ENCODE measurements at regions not wholly inside any gene's neighbourhood (a gene's known extent, or its start where the extent isn't known, plus 50 kb on each side); places are given as distances from the start of the nearest gene placed in this dataset.

DNA sequence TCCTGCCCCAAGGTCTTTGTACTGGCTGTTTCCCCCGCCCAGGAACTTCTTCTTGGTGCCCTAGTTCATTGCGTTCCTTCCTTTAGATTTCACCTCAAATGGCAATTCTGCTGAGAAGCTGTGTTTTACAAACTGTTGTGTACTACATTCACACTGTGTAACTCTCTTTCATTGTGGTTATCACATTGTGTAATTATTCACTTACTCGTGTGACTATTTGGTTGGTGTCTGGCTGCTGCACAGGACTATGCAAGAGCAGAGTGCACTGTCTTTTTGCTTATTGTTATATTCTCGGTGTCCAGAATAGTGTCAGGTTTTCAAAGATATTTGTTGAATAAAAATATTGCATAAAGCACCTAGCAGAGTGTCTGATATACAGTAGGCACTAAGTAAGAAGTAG lies 177.2 kb upstream of the PRICKLE1 start:
- no peak overlapping the region for H3K9ac ChIP-seq (ENCODE audit: low read length)
- H3K36me3 Mint-ChIP-seq (ENCODE audit: low read depth, unreplicated experiment): no peaks in the 10 kb centered on the region
- H3K4me3 Mint-ChIP-seq (ENCODE audit: unreplicated experiment): no peak overlapping the region
- H3K9me3 ChIP-seq (ENCODE audit: insufficient read depth, low read depth, low read length): no peaks in the 10 kb centered on the region
- H2AFZ ChIP-seq (ENCODE audit: low read depth, low read length): no peak overlapping the region
- H4K20me1 ChIP-seq (ENCODE audit: insufficient read depth, low read length): no peaks in the 10 kb centered on the region
- H3K79me2 ChIP-seq (ENCODE audit: insufficient read depth, low read length): no peaks in the 10 kb centered on the region
- peaks cover 9% of the 10 kb centered on the region for H3K27me3 Mint-ChIP-seq (ENCODE audit: low read depth, unreplicated experiment)
- no peak for TF ChIP-seq EZH2 (IDR thresholded peaks at IDR 0.05; ENCODE audit: insufficient read depth, low read length)
- TF ChIP-seq, protein P1, sequence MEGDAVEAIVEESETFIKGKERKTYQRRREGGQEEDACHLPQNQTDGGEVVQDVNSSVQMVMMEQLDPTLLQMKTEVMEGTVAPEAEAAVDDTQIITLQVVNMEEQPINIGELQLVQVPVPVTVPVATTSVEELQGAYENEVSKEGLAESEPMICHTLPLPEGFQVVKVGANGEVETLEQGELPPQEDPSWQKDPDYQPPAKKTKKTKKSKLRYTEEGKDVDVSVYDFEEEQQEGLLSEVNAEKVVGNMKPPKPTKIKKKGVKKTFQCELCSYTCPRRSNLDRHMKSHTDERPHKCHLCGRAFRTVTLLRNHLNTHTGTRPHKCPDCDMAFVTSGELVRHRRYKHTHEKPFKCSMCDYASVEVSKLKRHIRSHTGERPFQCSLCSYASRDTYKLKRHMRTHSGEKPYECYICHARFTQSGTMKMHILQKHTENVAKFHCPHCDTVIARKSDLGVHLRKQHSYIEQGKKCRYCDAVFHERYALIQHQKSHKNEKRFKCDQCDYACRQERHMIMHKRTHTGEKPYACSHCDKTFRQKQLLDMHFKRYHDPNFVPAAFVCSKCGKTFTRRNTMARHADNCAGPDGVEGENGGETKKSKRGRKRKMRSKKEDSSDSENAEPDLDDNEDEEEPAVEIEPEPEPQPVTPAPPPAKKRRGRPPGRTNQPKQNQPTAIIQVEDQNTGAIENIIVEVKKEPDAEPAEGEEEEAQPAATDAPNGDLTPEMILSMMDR (IDR thresholded peaks at IDR 0.05; ENCODE audit: insufficient read depth, low read depth, low read length): no peak
- peaks cover 5% of the 10 kb centered on the region for H3K4me1 Mint-ChIP-seq (ENCODE audit: low read depth, unreplicated experiment)
- H3K27me3 ChIP-seq (ENCODE audit: insufficient read depth, low read length): no peaks in the 10 kb centered on the region
- no peak overlapping the region for H3K4me3 ChIP-seq (ENCODE audit: insufficient read depth, low read depth, low read length)
- FAIRE-seq (no peak), DNase-seq (ENCODE audit: low read depth) (no peak)
- H3K9me3 Mint-ChIP-seq (ENCODE audit: unreplicated experiment): peaks cover 4% of the 10 kb centered on the region
- H3K4me2 ChIP-seq (ENCODE audit: low read length): no peak overlapping the region
- peaks cover 4% of the 10 kb centered on the region for H3K4me1 ChIP-seq (ENCODE audit: insufficient read depth, low read length)
- no peaks in the 10 kb centered on the region for H3K36me3 ChIP-seq (ENCODE audit: insufficient read depth, low read length)
- no peak overlapping the region for H3K27ac Mint-ChIP-seq (ENCODE audit: unreplicated experiment)
- H3K27ac ChIP-seq (ENCODE audit: low read depth, low read length): no peak overlapping the region

DNA sequence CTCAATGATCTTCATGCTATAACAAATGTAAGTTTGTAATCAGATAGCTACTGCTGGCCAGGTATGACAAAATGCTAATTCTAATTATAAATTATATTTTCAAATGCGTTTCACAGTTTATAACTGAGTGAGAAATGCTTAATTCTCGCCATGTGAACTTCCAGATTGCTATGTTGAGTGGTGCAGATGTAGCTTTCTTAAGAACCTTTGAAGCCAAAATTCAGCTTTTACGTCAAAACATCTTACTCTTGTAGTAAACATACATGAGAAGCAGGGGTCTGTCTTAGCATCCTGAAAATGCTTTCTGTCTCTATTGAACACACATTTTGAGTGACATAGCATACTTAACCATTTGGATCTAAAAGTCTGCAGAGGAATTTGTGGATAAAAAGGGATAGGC lies 176.5 kb upstream of the PRICKLE1 start:
- Mint-ChIP-seq H3K27ac (ENCODE audit: unreplicated experiment) (no peak overlapping the region), H3K4me3 (ENCODE audit: unreplicated experiment) (no peak overlapping the region), H3K4me1 (ENCODE audit: low read depth, unreplicated experiment) (peaks cover 9% of the 10 kb centered on the region), H3K9me3 (ENCODE audit: unreplicated experiment) (peaks cover 4% of the 10 kb centered on the region), H3K36me3 (ENCODE audit: low read depth, unreplicated experiment) (no peaks in the 10 kb centered on the region), H3K27me3 (ENCODE audit: low read depth, unreplicated experiment) (peaks cover 9% of the 10 kb centered on the region)
- H3K79me2 ChIP-seq (ENCODE audit: insufficient read depth, low read length): no peaks in the 10 kb centered on the region
- no peaks in the 10 kb centered on the region for H3K27me3 ChIP-seq (ENCODE audit: insufficient read depth, low read length)
- TF ChIP-seq EZH2 (IDR thresholded peaks at IDR 0.05; ENCODE audit: insufficient read depth, low read length): no peak
- TF ChIP-seq, protein P1 (IDR thresholded peaks at IDR 0.05; ENCODE audit: insufficient read depth, low read depth, low read length): no peak
- no peak overlapping the region for H3K9ac ChIP-seq (ENCODE audit: low read length)
- no peak overlapping the region for H3K4me3 ChIP-seq (ENCODE audit: insufficient read depth, low read depth, low read length)
- no peaks in the 10 kb centered on the region for H3K9me3 ChIP-seq (ENCODE audit: insufficient read depth, low read depth, low read length)
- no peaks in the 10 kb centered on the region for H4K20me1 ChIP-seq (ENCODE audit: insufficient read depth, low read length)
- no peaks in the 10 kb centered on the region for H3K36me3 ChIP-seq (ENCODE audit: insufficient read depth, low read length)
- H3K4me1 ChIP-seq (ENCODE audit: insufficient read depth, low read length): peaks cover 4% of the 10 kb centered on the region
- FAIRE-seq: no peak
- H3K4me2 ChIP-seq (ENCODE audit: low read length): no peak overlapping the region
- no peak for DNase-seq (ENCODE audit: low read depth)
- no peak overlapping the region for H3K27ac ChIP-seq (ENCODE audit: low read depth, low read length)
- H2AFZ ChIP-seq (ENCODE audit: low read depth, low read length): no peak overlapping the region

DNA sequence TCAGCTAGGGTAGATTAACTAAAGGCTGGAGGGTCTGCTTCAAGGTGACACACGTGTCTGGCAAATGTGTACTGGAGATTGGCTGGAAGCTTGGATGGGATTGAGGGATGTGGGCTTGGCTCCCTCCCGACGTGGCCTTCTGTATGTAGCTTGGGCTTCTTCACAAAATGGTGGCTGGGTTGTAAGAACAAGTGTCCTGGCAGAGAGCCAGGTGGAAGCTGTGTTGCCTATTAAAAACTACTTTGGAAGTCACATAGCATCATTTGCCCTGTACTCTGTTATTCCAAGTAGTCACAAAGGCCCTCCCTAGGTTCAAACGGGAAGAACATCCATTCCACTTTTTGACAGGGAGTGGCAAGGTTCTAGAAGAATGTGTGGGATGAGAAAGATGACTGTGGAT lies 174.1 kb upstream of the PRICKLE1 start:
- H3K4me3 ChIP-seq (ENCODE audit: insufficient read depth, low read depth, low read length): no peak overlapping the region
- H3K4me2 ChIP-seq (ENCODE audit: low read length): no peak overlapping the region
- H3K9me3 ChIP-seq (ENCODE audit: insufficient read depth, low read depth, low read length): no peaks in the 10 kb centered on the region
- H3K27ac ChIP-seq (ENCODE audit: low read depth, low read length): no peak overlapping the region
- H3K4me1 Mint-ChIP-seq (ENCODE audit: low read depth, unreplicated experiment): peaks cover 28% of the 10 kb centered on the region
- no peak overlapping the region for H3K4me3 Mint-ChIP-seq (ENCODE audit: unreplicated experiment)
- no peaks in the 10 kb centered on the region for H3K36me3 Mint-ChIP-seq (ENCODE audit: low read depth, unreplicated experiment)
- H3K79me2 ChIP-seq (ENCODE audit: insufficient read depth, low read length): no peaks in the 10 kb centered on the region
- no peak overlapping the region for H3K27ac Mint-ChIP-seq (ENCODE audit: unreplicated experiment)
- FAIRE-seq: no peak
- H3K27me3 Mint-ChIP-seq (ENCODE audit: low read depth, unreplicated experiment): peaks cover 12% of the 10 kb centered on the region
- no peaks in the 10 kb centered on the region for H3K36me3 ChIP-seq (ENCODE audit: insufficient read depth, low read length)
- no peaks in the 10 kb centered on the region for H3K9me3 Mint-ChIP-seq (ENCODE audit: unreplicated experiment)
- no peak for DNase-seq (ENCODE audit: low read depth)
- TF ChIP-seq EZH2 (IDR thresholded peaks at IDR 0.05; ENCODE audit: insufficient read depth, low read length): no peak
- TF ChIP-seq, protein P1 (IDR thresholded peaks at IDR 0.05; ENCODE audit: insufficient read depth, low read depth, low read length): no peak
- H3K27me3 ChIP-seq (ENCODE audit: insufficient read depth, low read length): no peaks in the 10 kb centered on the region
- no peaks in the 10 kb centered on the region for H4K20me1 ChIP-seq (ENCODE audit: insufficient read depth, low read length)
- peaks cover 4% of the 10 kb centered on the region for H3K4me1 ChIP-seq (ENCODE audit: insufficient read depth, low read length)
- H2AFZ ChIP-seq (ENCODE audit: low read depth, low read length): no peak overlapping the region
- H3K9ac ChIP-seq (ENCODE audit: low read length): no peak overlapping the region
